Hematopoietic multipotent progenitor cell (in vitro differentiated cells): ENCODE measurements at regions not wholly inside any gene's neighbourhood (a gene's known extent, or its start where the extent isn't known, plus 50 kb on each side); places are given as distances from the start of the nearest gene placed in this dataset.
"Not testable (repeated sequence)": the region's sequence is repeated elsewhere in the genome, so short reads cannot be mapped to it uniquely, and the experiment has no call there.

Experiments used
- DNase-seq, 3 donors: peaks; one replicate each; pipeline ENCODE4 v3.0.0-alpha.2; 2011 to 2015; ENCODE audit warnings: low read depth in 2 of 3, low spot score in 2 of 3

- DNase-seq, result no peak
Observed at GRCh38 chr11:90646706-90647105, 423.9 kb upstream of the CHORDC1 start.

- no peak for DNase-seq
Observed at GRCh38 chr11:90646266-90646665, 423.4 kb upstream of the CHORDC1 start.

DNA sequence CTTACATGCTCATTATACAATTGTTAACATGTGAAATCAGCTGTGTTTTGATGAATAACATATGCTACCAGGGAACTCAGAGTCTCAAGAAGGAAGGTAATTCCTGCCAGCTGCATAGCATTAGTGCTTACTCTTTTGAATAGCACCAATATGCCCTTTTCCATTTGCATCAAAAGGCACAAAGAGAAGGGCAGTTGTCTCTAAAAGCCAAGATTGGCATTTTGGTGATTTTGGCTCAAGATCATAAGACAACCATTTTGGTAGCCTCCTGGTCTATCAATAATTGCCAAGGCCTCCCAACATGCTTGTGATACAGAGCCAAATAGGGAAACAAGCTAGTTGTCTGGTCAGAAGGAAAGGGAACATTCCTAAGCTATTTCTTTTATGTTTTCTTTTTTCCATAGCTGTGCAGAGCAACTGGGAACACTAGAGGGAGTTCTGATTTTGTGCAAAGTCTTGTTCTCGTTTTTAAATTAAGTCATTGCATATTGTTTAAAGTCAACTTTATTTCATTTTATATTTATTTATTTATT is 416.7 kb upstream of the CHORDC1 start:
- DNase-seq, result no peak

GRCh38 chr11:90635886-90636285 is 413.0 kb upstream of the CHORDC1 start:
- DNase-seq, result no peak

- no peak for DNase-seq
Observed at GRCh38 chr11:90635151-90635550, 412.3 kb upstream of the CHORDC1 start.

DNA sequence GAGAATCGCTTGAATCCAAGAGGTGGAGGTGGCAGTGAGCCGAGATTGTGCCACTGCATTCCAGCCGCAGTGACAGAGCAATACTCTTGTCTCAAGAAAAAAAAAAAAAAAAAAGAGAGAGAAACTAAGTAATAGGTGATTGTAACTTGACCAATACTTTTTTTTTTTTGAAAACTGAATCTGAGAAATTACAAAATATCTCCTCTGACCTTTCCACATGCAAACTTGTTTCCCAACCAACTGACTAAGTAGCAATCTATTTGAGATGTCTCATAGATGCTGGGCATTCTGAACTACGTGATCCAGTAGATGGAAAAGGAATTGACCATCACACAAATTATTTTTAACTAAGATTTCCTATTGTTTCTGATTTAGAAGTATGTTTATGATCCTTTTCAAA is 407.3 kb upstream of the CHORDC1 start:
- DNase-seq, result no peak

- no peak for DNase-seq
Observed at GRCh38 chr11:90629229-90629806, 406.5 kb upstream of the CHORDC1 start.

DNA sequence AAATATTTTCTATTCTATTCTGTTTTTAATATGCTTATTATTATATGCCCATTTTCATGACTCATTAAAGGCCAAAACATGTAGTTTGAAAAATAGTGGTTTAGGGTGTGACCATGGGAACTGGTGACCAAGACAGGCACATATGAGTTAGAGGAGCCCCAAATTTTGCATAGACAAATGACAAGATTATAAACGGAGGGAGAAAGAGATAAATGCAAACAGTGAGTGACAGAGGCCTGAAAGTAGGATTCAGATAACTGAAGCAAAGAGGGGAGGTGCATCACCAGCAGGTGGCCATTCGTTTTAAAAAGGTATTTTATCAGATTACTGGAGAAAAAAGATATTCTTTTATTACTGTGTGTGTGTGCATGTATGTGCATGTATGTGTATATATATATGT is 391.5 kb upstream of the CHORDC1 start:
- DNase-seq, result no peak

- not testable (repeated sequence) for DNase-seq
Observed at GRCh38 chr11:90613037-90613436, 390.2 kb upstream of the CHORDC1 start.

DNA sequence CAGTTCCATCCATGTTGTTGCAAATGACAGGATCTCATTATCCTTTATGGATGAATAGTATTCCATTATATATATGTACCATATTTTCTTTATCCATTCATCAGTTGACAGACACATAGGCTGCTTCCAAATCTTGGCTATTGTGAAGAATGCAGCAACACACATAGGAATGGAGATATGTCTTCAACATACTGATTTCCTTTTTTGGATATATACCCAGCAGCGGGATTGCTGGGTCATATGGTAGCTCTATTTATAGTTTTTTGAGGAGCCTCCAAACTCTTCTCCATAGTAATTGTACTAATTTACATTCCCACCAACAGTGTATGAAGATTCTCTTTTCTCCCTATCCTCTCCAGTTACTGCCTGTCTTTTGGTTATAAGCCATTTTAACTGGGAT is 383.9 kb upstream of the CHORDC1 start:
- no peak for DNase-seq

GRCh38 chr11:90601261-90601660 is 378.4 kb upstream of the CHORDC1 start:
- DNase-seq, result no peak

GRCh38 chr11:90594658-90595057 is 371.8 kb upstream of the CHORDC1 start:
- no peak for DNase-seq

DNA sequence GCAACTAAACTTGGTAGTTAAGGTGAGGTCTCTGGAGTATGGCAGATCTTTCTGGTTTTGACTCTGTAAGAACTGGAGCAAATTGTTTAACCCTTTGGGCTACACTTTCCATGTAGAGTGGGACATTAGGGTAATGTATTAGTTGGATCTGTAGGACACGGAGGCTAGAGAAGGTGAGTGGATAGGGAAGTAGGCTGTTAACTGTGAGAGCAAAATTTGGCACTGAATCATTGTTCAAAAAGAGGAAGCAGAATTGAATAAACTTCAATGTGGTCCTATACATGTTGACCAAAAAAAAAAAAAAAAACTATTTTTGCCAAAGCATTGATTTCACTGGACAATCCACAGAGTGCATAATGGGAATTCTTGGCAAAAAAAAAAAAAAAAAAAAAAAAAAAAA is 370.2 kb upstream of the CHORDC1 start:
- DNase-seq, result peak in 1 of 3 donors; percentile 27

DNA sequence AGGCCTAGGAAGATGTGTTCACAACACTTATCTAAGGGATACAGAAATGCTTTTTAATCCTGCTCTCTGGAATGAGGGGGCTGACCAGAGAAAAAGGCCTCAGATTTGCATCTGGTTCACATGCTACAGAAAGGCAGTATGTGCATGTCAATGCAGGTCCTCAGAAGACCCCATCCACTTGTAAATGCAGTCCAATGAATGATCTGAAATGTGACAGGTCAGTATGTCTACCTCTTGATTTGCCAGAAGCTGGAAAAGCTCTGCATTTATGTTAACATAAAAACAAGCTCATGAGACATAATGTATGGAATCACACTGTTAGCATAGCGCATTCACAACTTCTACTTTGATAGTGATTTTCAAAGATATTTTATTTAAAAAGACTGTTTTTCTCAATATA is 367.4 kb upstream of the CHORDC1 start:
- DNase-seq, result no peak

- no peak for DNase-seq
Observed at GRCh38 chr11:90589735-90590134, 366.9 kb upstream of the CHORDC1 start.

DNA sequence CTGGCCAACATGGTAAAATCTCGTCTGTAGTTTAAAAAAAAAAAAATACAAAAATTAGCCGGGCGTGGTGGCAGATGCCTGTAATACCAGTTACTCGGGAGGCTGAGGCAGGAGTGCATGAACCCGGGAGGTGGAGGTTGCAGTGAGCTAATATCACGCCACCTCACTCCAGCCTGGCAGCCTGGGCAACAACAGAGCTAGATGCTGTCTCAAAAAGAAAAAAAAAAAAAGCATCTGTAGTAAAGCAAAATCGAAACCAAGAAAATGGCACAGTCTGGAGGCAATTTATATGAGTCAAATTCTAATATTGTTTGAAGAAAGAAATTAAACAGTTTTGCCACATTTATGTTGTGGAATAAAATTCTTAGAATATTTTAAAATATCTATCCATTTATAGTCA is 365.0 kb upstream of the CHORDC1 start:
- no peak for DNase-seq

- DNase-seq, result no peak
Observed at GRCh38 chr11:90585491-90585890, 362.6 kb upstream of the CHORDC1 start.

GRCh38 chr11:90582999-90583398 is 360.1 kb upstream of the CHORDC1 start:
- DNase-seq, result not testable (repeated sequence)

GRCh38 chr11:90564531-90564930 is 341.7 kb upstream of the CHORDC1 start:
- DNase-seq, result no peak

- DNase-seq, result no peak
Observed at GRCh38 chr11:90558328-90558865, 335.5 kb upstream of the CHORDC1 start.

GRCh38 chr11:90556606-90557005 is 333.8 kb upstream of the CHORDC1 start:
- DNase-seq, result no peak

GRCh38 chr11:90556026-90556425 is 333.2 kb upstream of the CHORDC1 start:
- DNase-seq, result no peak

DNA sequence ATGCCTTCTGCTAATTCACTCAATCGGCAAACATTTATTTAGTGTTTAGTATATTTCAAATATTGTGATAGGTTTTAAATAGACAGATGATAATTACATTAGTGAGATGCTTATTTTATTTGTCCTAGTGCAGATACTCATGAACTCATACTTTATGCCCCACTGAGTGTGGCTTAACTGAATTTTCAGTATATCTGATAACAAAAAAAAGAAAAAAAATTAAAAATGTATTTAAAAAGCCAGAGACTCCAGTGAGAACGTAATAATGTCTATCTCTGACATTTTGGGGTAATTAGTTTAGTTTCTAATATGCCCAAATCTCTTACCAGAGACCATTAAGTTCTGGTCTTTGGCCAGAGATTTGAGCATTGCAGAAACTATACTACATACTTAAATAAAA is 332.6 kb upstream of the CHORDC1 start:
- no peak for DNase-seq
